Ammon's horn (tissue), 1 donor: ENCODE measurements at regions not wholly inside any gene's neighbourhood (a gene's known extent, or its start where the extent isn't known, plus 50 kb on each side); places are given as distances from the start of the nearest gene placed in this dataset.

Experiments used
- DNase-seq: peaks from one replicate; pipeline ENCODE4 v3.0.0-alpha.2; 2016; ENCODE audit warnings: low spot score

DNA sequence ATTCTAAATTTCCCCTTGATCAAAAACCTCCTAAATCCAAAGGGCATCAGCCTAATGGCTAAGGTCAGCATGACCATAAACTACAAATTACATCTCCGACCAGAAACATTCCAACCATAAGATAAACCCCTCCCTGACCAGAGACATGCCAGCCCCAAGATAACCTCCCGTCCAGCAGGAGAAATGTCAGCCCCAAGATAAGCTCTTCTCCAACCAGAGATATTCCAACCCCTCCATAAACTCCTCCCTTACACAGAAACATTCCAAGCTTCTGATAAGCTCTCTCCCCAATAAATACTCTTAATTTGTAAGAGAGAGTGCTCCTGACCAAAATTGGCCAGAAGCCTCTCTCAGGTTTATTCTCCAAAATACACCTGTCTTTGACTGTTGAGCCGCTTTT, 274.0 kb downstream of the RNF152 start:
- no peak for DNase-seq

- DNase-seq: no peak
Observed at GRCh38 chr18:61616111-61616610, 276.6 kb downstream of the RNF152 start.

GRCh38 chr18:61612517-61612916, 279.3 kb downstream of the CDH20 start:
- DNase-seq: no peak

DNA sequence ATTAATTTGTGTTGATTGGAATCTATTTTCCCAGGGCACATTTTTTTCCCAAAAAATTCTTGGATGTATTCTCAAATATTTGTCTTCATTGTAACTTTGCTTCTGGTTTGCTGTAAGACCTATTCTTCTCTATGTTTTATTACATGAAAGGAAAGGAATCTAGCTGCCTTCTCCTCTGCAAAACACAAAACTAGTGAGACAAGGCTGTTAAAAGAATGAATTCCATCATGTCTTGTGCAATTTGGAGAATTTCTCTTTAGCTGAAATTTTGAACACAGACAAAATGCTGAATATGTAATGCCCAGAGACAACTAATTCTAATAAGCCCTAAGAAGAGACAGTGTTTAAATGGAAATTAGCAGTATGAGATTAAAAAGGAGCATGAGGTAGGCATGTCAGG, 275.9 kb downstream of the CDH20 start:
- DNase-seq: no peak

DNA sequence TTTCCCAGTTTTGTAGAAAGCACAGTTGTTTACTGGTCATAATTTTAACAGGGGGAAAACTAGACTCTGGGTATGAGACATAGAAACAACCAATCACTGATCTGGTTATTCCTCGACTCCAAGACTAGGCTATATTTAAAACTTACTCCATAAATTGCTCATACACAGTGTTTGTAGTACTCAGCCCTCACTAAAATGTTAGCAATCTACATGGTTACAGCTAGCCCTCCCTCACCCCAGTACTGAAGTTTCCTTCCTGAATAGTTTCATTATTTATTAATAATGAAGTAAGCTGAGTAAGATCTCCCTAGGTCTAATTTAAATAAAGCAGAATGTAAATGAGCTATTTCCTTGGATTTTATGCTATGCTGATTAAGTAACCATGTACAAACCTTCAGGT, 275.1 kb downstream of the CDH20 start:
- no peak for DNase-seq

DNA sequence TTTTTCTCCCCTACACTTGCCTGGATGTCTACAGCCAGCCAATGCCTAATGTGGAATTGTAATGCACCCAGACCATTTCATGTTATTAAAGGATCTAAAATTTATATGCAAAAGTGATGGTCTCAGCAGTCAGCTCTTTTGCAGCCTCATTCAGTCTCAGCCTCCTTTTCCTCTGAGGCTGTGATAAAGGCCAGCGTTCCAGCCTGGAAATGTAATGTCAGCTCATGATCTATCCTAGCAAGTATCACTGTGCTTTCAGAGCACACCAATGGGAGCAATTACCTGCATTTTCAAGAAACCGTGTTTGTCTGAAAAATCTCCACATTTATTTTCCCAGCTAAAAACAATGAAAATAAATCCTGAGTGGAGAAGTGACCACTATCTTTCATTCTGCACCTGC, 274.6 kb downstream of the CDH20 start:
- DNase-seq: no peak

- DNase-seq: peak; percentile 43
Observed at GRCh38 chr18:61606759-61607158, 273.5 kb downstream of the CDH20 start.

- DNase-seq: peak; percentile 14
Observed at GRCh38 chr18:61606068-61606660, 272.9 kb downstream of the CDH20 start.

GRCh38 chr18:61605376-61606067, 272.3 kb downstream of the CDH20 start:
- DNase-seq: no peak
